HG02798 (cell line): ENCODE measurements at regions not wholly inside any gene's neighbourhood (a gene's known extent, or its start where the extent isn't known, plus 50 kb on each side); places are given as distances from the start of the nearest gene placed in this dataset.

ENCODE experiments used
- ATAC-seq: cut with Tn5 transposase; IDR thresholded peaks from one replicate; pipeline ENCODE4 v1.9.1; 2021; ENCODE audit warnings: mild to moderate bottlenecking; ENCODE audit not compliant: unreplicated experiment, poor library complexity

DNA sequence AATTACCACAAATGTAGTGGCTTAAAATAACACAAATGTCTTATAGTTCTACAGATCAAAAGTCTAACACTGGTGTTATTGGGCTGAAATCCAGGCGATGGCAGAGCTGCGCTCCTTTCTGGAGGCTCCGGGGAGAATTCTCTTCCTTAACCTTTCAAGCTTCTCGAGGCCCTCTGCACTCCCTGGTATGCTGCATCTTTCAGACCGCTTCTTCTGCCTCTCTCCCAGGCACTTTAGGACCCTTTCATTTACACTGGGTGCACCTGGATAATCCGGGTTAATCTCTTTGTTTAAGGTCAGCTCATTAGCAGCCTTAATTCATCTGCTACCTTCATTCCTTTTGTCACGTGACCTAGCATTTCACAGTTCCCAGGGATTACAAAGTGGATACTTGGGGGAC, 211.3 kb upstream of the RFC3 start:
- no peak for ATAC-seq

DNA sequence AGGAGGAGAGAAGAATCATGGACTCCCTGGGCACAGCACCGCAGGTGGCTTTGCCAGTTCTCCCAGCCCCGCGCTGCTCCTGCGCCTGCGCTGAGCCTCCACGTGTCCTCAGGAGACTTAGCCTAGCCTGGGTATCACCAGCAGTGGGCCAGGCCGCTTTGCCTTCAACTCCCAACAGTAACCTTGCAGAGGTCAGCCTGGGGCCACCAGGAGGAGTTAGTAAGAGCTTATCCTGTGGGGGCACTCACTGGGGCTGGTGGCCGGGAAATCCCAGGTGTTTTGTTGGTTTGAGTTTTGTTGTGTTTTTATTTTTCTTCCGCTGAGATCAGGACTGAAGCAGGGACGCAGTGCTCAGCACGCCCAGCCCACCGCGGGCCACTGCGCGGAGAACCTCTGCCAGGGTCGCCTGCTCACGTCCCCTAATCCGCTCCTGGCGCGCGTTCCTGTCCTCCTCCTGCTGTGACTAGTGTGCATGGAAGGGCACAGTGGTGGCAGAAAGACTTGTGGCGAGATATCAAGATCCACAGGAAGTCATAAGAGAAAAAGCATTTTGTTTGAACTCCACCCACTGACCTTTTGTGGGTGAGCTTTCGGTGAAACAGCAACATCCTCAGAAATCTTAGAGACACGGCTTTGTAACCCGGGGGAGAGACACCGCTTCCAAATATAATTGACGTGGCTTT, 207.4 kb upstream of the RFC3 start:
- ATAC-seq, result no peak

DNA sequence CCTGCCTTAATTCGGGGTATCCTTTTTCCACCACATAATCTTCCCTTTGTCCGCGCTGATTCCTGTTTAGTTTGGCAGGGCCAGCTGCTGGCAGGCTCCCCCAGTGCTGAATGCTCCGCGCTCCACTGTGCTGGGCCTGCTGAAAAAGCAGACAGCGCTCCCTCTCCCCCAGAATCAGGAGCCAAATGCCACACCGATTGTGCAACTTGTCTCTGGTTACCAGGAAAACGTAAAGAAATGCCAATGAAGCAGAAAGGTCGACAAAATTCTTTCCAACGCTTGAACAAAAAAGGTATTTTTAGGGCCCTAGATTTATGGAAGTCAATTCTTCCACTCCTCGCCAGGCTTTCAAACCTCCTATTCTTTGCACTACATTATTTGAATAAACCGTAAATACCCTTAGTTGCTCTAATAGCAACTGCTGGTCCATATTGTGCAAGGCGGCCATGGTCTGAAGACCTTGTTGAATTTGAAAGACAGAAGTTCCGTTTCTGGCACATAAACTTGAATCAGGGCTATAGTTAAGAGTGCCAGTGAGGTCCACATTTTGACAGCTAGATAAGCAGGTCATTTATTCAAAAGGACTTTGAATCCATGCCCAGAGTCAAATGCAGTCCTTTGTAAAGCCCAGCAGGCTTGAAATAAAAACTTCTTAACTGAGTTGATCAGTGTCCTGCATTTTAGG, 206.7 kb upstream of the RFC3 start:
- no peak for ATAC-seq

DNA sequence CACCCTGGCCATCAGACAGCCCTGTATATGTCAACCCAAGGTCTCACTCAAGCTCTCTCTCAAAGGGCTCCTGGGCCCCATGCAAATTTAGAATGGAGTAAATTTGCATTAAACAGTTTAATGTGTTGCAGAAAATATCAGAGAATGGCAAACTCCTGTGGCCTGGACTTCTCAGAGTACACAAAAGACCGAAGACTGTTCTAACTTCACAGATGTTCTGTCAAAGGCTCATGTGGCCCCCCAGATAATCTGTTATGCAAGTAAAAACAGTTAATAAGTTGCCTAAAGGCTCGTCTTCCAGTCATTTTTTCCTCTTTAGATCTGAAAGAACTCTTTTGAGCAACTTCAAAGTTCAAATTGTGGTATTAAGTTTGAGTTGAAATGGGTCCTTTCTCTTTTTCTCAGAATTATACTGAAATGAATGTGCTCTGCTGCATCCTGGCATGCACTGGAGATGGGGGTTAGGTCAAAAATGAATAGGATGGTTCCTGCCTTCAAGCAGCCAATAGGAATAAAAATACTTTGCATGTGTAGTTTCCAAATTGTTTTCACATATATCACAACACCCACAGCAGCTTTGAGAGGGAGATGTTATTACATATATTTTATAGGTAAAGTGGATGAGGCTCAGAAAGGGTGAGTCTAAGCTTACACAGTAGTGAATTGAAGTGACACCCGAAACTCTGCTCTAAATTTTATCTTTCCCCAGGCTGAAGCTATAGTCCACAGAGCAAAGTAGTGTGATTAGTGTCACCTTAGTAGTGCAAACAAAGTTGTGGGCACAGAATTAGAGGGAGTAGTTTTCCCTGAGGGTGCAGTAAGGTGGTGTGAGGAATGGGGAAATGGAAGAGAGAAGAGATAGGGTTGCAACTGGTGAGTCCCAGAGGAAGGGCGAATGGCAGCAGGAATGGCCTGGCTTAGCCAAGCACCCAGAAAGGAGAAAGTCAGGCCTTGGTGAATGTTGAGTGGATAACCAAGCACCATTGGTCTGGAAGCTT, 205.0 kb upstream of the RFC3 start:
- ATAC-seq, result peak; percentile 71

DNA sequence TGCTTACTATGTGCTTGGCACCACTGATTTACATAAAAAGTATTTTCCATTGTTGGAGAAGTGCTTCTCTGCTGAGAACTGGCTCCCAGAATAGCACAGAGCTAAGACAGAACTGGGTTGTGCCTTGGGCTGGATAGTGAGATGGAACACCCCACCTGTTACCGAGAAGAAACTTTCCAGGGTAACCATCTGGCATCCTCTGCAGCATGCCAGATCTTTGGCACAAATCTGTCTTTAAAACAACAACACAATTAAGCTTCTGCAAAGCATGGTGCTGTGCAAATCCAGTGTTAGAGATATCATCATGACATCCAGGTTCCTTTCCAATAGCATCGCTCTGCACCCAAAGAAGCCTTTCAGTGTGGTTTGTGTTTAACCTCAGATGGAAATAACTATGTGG, 202.5 kb upstream of the RFC3 start:
- ATAC-seq, result no peak

DNA sequence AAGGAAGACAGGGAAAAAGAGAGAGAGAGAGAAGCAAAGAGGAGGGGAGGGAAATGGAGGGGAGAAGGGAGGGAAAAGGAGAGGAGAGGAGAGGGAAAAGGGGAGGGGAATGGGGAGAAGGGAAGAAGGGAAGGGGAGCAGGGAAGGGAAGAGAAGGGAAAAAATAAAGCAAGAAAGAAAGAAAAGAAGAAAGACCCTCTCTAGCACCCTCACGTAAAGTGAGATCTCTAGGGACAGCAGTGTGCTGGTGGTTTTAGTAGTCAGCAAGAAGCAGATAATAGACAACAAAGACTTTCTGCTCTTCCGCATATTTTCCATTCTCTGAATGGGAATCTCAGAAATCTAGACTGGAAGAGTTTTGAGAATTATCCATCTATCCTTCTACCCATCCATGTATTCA, 201.8 kb upstream of the RFC3 start:
- ATAC-seq, result no peak

DNA sequence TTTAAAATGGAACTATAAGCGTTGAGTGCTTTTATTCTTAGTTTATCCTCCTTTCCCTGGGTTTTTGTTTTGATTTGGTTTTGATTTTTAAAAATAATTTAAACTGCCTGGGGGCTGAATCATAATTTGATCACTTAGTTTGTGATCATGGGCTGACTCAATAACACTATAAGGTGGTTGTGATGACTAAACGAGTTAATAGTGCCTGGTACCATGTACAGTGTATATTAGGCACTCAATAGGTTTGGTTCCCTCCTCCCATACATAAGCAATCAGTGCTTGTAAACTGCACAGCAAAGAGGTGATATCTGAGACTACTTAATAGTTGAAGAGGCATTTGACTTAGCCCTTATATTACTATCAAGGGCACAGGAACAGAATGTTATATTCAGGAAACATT, 200.9 kb upstream of the RFC3 start:
- ATAC-seq, result no peak

DNA sequence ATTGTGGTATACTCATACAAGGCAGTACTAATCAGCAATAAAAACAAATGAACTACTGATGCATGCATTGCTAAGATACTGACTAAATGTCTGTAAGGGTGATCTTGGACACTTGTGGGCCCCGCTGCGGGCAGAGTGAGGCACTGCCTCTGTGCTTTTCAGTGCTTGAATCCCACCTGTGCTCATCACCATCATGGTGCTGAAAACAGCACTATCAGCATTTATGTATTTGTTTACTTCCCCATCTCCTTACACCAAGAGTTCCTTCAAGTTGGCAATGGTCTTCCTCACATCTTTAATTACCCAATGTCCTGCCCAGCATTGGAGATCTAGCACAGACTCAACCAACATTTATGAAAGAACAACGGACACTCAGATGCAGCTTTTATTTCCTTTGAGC, 193.7 kb upstream of the RFC3 start:
- no peak for ATAC-seq

DNA sequence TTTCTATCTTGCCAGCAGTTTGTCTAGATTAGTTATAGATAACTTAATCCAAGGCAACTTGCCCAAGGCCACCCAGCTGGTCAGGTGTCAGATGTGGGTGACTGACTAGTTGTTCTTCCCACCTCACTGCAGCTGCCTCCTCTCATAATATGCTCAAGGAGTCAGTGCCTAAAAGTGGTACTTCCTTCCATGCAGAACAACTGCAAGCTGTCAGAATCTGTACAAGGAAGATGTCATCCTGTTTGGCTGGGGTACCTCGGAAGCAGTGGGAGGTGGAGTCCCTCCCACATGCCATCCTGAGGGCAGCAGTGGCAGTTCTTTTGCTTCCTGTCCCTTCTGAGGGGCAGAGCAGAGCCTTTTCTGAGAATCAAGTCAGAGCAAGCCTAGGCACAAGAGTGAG, 193.2 kb upstream of the RFC3 start:
- no peak for ATAC-seq

DNA sequence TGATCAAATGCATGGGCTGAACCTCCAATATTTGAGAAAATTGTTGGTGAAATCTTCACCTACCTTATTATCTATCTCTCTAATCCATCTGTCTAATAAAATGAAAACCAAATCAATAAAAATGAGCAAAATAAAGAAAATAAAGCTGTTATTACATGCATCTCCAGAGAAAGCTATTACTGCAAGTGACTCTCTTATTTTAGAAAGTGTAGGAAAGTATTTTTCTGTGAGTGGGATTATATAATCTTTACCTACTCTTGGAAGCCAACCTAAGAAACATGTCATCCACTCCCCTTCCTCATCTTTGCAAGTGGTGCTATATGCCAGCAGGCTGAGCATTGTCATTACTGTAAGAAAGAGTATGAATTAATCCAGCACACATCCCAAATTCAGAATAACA, 191.5 kb upstream of the RFC3 start:
- ATAC-seq, result no peak

DNA sequence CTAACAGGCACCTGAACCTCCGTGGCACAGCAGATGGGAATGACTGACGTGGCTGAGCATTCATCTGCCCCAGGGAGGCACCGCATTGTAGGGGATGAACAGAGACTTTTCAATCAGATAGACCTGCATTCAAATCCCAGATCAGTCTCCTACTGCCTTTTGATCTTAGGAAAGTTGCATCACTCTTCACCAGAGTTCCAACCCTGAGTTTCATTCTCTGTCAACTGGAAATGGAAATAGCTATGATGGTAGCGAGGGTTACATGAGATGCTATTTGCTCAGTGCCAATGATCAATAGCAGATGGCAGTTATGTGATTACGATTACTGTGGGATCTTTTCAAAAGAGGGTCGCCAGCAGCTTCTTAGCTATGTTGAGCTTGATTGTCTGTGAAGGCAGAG, 189.3 kb upstream of the RFC3 start:
- ATAC-seq, result no peak

DNA sequence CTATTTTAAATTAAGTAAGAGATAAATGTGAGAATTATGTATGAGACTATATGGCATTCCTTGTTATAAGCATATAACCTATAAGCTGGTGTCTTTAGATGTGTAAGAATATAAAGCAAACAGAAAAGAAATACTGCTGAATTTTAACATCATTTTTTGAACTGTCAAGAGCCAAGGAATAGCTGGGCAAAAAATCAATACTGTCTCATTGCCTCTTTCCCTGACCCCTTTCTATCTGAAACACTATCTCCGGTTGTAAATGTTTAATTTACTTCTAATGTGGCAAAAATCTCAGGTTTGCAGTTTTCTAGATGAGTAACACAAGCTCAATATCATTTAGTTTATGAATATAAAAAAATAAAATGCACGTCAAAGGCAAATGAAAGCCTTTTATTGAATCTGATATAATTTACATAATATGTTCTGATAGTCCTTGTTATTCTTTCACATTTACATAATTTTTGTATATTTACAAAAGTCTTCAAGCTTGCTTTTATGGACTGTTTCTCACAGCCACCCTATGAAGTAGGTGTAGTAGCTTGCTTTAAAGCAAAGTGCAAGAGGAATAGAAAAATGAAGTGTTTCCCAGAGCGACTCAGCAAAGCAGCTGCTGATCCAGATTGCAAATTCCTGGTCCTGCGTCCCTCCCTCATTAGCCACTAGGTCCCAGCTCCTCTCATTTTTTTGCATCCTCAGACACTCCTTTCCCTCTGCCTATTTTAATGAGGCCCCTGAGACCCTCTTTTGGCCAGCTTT, 188.2 kb upstream of the RFC3 start:
- no peak for ATAC-seq

DNA sequence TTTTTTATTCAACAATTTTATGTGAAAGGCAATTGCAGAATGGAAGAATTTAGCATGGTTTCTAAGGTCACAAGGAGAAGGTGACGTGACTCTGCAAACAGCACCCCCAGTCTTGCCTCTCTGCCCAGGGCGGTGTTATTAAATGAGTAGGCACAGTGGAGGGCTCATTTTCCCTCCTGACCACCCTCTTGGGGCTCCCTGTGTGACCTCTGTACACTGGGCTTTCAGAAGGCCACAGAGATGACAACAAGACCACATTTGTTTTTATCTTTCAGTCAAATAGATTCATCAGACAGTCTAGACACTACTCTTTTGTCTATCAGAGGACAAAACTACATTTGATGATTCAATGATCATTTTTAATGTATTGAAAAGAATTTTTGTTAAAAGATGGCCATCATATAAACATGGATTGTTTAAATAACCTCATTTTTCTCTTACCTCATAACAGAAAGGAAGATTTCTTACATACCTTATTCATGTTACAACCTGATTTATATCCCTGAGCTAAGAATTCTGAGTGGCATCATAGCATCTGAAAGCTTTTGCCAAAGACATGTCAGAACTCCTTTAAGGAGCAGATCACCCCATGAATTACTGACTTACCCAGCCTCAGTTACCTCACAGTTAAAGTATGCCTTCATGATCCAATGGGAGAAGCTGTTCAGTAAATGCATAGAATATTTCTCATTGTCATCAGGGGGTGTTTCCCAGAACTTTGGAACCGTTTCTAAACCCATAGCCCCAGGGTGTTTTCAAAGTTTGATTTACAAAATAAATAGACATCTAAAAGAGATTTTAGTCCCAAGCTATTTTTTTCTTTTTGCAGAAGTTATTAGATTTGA, 184.0 kb upstream of the RFC3 start:
- ATAC-seq, result no peak

DNA sequence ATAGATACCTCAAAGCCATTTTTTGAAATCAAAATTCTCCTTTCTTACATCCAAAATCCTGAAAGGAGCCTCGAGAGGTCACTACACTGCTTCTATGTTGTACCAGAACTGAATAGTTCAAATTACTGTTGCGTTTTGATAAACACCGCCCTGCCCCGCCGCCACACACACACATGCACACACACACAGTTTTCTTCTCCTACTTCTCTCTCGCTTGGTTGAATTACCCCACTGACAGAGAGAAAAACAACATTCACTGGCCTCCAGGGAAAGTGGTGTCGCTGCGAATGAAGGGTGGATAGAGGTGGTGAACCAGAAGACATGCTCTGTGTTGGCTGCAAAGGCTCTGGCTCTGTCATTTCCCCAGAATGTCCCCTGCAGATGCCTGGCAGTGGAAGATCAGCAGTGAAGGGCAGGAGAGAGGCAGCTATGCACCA, 183.4 kb upstream of the RFC3 start:
- ATAC-seq, result no peak

DNA sequence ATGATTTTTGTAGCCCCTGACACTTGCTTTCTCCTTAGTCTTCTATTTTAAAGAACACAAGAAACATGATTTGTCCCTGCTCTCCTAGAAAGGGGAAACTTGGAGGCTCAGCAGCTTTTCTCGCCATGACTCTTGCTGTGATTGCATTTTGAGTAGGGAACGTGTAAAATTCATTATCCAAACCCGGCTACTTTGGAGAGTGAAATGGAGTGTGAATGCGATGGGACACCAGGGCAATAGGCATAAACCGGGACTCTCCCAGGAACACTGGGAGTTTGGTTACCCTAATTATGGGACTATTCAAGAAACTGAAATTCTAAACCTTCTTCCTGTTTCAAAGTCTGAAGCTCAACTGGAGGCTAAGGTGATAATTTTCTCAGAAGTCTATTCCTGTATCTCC, 181.7 kb upstream of the RFC3 start:
- no peak for ATAC-seq

DNA sequence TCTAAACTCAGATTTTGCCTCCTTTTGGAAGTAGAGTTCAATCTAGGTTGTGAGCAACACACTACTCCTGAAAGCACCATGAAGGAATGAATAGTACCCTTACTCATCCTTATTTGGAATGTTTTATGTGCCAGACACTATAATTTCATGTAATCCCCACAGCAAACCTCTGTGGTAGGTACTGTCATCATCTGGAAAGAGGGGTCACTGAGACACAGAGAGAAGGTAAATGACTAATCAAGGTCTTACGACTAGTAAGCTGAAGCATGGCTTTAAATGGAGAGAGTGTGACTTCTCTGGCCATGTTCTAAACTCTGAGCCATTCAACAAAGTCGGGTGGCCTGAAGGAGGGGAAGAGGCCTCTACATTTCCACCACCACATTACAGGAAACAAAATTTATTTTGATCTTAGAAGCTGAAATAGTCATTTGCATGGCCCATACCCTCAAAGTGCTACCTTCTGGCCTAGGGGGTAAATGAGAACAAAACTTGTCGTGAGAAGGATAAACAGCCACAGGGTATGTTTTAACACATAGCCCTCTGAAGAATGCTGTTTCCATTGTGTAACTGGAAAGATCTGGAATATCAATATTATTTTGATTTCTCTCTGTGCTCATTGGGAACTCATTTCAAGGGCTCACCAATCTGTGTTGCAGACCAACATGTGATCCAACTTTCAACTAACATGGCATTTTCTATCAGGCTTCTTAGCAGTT, 180.8 kb upstream of the RFC3 start:
- ATAC-seq, result no peak

DNA sequence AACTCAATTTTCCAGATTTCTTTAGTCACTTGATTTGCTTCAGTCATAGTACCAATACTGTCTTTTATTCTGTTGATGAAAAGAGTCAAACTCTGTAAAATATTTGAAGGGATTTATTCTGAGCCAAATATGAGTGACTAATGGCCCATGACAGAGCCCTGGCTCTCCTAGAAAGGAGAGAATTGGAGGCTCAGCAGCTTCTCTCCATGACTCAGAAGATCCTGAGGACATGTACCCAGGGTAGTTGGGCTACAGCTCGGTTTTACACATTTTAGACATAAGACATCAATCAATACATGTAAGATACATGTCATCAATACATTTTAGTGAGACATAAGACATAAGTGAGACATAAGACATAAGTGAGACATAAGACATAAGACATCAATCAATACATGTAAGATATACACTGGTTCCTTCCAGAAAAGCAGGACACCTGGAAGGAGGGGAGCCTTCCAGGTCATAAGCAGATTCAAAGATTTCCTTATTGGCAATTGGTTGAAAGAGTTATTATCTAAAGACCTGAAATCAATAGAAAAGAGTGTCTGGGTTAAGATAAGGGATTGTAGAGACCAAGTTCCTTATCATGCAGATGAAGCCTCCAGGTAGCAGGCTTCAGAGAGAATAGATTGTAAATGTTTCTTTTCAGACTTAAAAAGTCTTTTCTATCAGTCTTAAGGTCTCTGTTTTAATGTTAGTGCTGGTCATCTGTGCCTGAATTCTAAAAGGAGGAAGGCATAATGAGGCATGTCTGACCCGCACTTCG, 179.8 kb upstream of the RFC3 start:
- ATAC-seq, result no peak

DNA sequence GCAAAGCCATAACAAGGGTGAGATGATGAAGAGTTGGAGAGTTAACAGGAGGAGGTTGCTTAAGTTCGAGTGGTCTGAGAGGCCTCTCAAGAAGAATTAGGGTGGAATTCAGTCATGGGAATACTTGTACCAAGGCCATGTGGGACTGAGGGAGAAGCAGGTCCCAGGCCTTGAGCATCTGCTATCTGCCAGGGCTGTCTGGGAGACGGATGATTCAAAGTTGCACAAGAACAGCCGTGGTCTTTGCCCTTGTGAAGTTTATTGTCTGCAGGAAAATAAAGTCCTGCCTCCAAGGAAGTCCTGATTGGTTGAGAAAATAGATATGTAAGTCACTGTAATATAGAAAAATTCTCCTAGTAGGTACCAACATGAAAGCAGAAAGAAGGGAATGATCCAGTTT, 178.8 kb upstream of the RFC3 start:
- no peak for ATAC-seq
